ENCODE measurements at regions not wholly inside any gene's neighbourhood (a gene's known extent, or its start where the extent isn't known, plus 50 kb on each side); places are given as distances from the start of the nearest gene placed in this dataset.

DNA sequence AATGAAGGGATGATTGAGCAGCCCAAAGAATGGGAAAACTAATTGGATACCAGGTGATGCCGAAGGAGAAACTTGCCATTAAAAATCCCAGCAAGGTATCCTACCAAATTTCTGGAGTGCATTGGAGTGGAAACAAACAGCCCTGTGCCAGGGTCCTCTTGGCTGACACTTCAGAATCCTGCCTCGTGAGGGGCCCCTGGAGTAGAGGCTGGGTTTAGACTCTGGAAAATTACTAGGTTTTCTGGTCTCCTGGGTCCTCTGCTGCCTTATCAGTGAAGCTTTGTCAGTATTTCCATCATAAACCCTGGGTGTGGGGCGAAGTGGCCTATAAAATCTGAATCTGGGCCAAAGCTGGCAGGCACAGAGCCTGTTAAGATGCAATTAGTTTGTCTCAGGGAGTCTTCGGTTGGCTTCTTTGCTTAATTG lies 289.2 kb upstream of the USP24 start:
- TF ChIP-seq, protein P1, sequence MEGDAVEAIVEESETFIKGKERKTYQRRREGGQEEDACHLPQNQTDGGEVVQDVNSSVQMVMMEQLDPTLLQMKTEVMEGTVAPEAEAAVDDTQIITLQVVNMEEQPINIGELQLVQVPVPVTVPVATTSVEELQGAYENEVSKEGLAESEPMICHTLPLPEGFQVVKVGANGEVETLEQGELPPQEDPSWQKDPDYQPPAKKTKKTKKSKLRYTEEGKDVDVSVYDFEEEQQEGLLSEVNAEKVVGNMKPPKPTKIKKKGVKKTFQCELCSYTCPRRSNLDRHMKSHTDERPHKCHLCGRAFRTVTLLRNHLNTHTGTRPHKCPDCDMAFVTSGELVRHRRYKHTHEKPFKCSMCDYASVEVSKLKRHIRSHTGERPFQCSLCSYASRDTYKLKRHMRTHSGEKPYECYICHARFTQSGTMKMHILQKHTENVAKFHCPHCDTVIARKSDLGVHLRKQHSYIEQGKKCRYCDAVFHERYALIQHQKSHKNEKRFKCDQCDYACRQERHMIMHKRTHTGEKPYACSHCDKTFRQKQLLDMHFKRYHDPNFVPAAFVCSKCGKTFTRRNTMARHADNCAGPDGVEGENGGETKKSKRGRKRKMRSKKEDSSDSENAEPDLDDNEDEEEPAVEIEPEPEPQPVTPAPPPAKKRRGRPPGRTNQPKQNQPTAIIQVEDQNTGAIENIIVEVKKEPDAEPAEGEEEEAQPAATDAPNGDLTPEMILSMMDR (IDR thresholded peaks at IDR 0.05): no peak
- no peak for TF ChIP-seq POLR2A (IDR thresholded peaks at IDR 0.05)

Data from tibial nerve (tissue), 3 donors.